Brain microvascular endothelial cell (primary cell): ENCODE measurements at regions not wholly inside any gene's neighbourhood (a gene's known extent, or its start where the extent isn't known, plus 50 kb on each side); places are given as distances from the start of the nearest gene placed in this dataset.

Experiments used
- DNase-seq: peaks from one replicate; pipeline ENCODE4 v3.0.0-alpha.2; 2020
- H3K27ac ChIP-seq: fragments of 250-450 bp; sonication (Bioruptor Pico); 2 replicates; pipeline ENCODE4 v1.5.1; 2020; ENCODE audit warnings: mild to moderate bottlenecking, moderate library complexity
- H3K27me3 ChIP-seq: fragments of 250-450 bp; sonication (Bioruptor Pico); replicated peaks from 2 replicates; pipeline ENCODE4 v1.5.1; 2020; ENCODE audit warnings: mild to moderate bottlenecking
- H3K36me3 ChIP-seq: fragments of 250-450 bp; sonication (Bioruptor Pico); replicated peaks from 2 replicates; pipeline ENCODE4 v1.5.1; 2020; ENCODE audit warnings: mild to moderate bottlenecking
- H3K4me3 ChIP-seq: 2 replicates; pipeline ENCODE4 v1.5.1; 2011; ENCODE audit warnings: low read depth, mild to moderate bottlenecking, control low read depth, low read length, moderate library complexity
- CTCF ChIP-seq: IDR thresholded peaks from 2 replicates; pipeline ENCODE4 v1.5.1; 2011; ENCODE audit warnings: low read depth, mild to moderate bottlenecking, moderate library complexity, low read length, control low read depth, inconsistent platforms; ENCODE audit errors: missing control alignments
- in situ Hi-C: cut with HindIII; loops from 2 replicates; pipeline ENCODE4 v1.10.0; 2017; ENCODE audit warnings: low sequenced_read_pairs, low pct_ligation_motif_present

DNA sequence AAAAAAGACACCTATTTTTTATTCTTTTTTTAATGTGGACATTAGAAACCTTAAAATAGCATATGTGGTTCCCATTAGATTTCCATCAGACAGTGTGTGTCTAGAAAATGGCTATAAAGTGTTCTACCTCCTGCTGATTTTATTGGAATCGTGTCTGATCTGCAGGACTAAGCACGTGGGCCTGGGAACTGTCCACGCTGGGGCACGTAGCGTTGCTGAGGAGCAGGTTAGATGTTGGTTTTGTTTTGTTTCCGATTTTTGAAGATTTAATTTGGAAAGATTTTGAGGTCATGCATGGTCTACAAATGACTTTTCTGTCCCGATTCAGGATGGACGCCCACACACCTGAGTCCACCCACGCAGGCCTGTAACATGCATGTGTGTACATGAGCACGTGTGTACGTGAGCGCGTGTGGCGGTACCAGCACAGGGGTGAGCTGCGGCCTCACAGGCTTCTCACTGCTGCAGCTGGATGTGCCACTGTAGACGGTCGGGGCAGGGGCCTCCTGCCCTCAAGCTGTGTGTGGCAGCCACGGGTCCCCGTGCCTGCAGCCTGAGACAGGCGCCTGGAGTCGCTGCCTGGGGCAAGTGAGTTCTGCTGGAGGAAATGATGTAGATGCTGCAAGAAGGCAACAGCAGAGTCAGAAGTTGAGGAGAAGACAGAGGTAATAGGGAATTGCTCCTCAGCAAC, 99.7 kb upstream of the CTDP1 start:
- TF ChIP-seq CTCF = no peak
- in situ Hi-C loops = no loop called here
- no peaks in the 10 kb centered on the region for H3K36me3 ChIP-seq
- H3K4me3 ChIP-seq = no peak overlapping the region
- H3K27me3 ChIP-seq = no peaks in the 10 kb centered on the region
- DNase-seq = no peak
- H3K27ac ChIP-seq = no peak overlapping the region

- in situ Hi-C loops = no loop called here
- no peaks in the 10 kb centered on the region for H3K27me3 ChIP-seq
- H3K27ac ChIP-seq = no peak overlapping the region
- H3K36me3 ChIP-seq = no peaks in the 10 kb centered on the region
- TF ChIP-seq CTCF = no peak
- no peak for DNase-seq
- no peak overlapping the region for H3K4me3 ChIP-seq
Measured at GRCh38 chr18:79580498-79581171, 99.0 kb upstream of the CTDP1 start.

DNA sequence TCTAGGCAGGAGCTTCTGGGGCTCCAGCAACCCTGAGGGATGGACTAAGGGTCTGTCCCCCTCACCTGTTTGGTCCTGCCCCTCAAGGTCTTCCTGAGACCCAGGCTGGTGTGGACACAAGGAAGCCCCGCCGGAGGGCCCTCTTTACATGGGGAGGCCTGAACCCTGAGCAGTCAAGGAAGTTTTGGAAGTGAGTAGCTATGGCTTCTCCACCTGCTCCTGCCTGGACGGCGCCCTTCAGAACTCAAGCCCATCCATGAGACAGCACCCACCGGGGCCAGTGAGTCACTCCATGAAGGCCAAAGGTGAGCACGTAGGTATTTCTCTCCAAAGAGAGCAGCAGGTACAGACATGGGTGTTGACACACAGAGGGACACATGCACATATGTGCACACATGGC, 98.2 kb upstream of the CTDP1 start:
- TF ChIP-seq CTCF = no peak
- in situ Hi-C loops = no loop called here
- H3K27ac ChIP-seq = no peak overlapping the region
- H3K36me3 ChIP-seq = no peaks in the 10 kb centered on the region
- no peak for DNase-seq
- H3K4me3 ChIP-seq = no peak overlapping the region
- no peaks in the 10 kb centered on the region for H3K27me3 ChIP-seq

GRCh38 chr18:79581911-79582310, 97.7 kb upstream of the CTDP1 start:
- in situ Hi-C loops = no loop called here
- no peak overlapping the region for H3K4me3 ChIP-seq
- H3K27me3 ChIP-seq = no peaks in the 10 kb centered on the region
- no peak overlapping the region for H3K27ac ChIP-seq
- no peak for TF ChIP-seq CTCF
- DNase-seq = no peak
- H3K36me3 ChIP-seq = no peaks in the 10 kb centered on the region

DNA sequence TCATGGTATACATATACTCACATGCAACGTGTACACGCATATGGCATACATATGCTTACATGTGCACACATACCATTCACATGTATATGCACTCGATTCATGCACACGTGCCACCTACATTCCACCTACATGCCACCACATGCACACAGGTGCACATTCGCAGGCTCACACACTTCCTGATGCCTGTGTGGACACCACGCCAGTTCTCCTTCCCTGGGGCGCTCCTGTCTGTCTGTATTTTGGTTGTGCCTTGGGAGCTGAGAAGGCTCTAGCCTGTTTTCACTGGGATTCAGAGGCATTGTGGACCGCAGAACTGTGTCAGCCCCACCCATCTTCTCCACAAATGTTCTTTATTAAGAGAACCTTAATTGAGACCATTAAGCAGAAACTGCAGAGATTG, 96.6 kb upstream of the CTDP1 start:
- DNase-seq = no peak
- in situ Hi-C loops = no loop called here
- TF ChIP-seq CTCF = no peak
- Histone ChIP-seq H3K27me3 (no peaks in the 10 kb centered on the region), H3K36me3 (no peaks in the 10 kb centered on the region), H3K27ac (no peak overlapping the region), H3K4me3 (no peak overlapping the region)
